Hindlimb muscle (tissue), 1 donor: ENCODE measurements at regions not wholly inside any gene's neighbourhood (a gene's known extent, or its start where the extent isn't known, plus 50 kb on each side); places are given as distances from the start of the nearest gene placed in this dataset.

Source experiments
- DNase-seq: peaks from one replicate; pipeline ENCODE4 v3.0.0-alpha.2; 2013

- DNase-seq, result no peak
Observed at GRCh38 chr10:59595593-59595992, 114.1 kb downstream of the SLC16A9 start.

GRCh38 chr10:59593768-59594167, 115.9 kb downstream of the SLC16A9 start:
- DNase-seq, result no peak

DNA sequence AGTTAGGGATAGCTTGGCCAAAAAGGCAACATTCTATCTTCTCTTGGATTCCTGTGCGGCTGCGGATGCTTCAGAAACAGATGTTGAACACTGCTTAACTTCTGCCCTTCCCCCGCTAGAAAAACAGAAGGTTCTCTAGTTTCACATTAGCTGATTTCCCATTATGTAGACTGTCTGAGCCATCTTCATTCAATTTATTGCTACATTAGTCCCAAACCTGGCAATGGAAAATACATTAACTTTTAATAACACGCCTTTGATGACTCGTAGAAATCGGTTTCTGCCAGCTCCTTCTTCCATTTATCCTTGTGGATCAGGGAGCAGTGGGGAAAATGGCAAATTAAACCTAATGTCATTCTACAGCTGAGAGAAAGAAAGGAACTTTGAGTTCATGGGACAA, 119.9 kb downstream of the SLC16A9 start:
- DNase-seq, result peak; percentile 64

- no peak for DNase-seq
Observed at GRCh38 chr10:59588791-59589190, 120.9 kb downstream of the SLC16A9 start.

DNA sequence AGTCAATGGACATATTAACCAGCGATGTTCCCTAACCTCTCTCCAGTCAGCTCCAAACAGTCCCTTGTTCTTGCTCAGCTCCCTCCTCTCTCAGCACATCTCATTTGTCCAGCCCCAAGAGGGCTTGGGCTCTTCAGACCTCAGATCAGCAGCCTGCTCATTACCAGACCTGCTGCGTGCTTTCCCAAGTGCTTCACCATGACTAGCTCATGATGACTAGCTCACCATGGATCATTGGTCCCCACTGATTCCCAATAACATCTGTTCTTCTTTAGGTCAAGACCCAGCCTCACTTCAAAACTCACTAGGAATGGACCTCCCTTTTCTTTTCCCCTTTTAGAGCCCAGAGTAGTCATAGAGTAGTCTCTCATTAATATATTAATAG, 121.9 kb downstream of the SLC16A9 start:
- DNase-seq, result no peak

GRCh38 chr10:59587083-59587755, 122.4 kb downstream of the SLC16A9 start:
- no peak for DNase-seq

GRCh38 chr10:59586407-59586891, 123.2 kb downstream of the SLC16A9 start:
- DNase-seq, result no peak

GRCh38 chr10:59585046-59585700, 124.5 kb downstream of the SLC16A9 start:
- DNase-seq, result no peak

GRCh38 chr10:59582780-59583179, 126.9 kb downstream of the SLC16A9 start:
- DNase-seq, result no peak

DNA sequence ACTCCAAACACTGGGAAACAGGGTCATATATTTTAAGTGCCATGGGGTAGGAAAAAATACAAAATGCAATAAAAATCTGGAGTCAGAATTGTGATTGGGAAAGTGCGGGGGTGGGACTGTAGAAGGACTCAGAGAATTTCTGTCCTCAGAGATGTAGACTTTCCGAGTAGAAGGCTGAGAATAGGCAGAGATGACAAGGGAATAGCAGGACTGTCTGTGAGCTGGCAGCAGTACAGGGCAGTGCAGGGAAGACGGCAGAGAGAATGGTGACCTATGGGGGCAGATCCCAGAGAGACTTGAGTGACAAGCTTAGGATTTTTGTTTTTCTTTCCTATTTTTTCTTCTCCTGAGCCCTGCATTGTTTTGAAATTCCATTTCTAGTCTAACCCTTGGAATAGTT, 127.6 kb downstream of the SLC16A9 start:
- no peak for DNase-seq

- peak; percentile 67 for DNase-seq
Observed at GRCh38 chr10:59580026-59580863, 129.4 kb downstream of the SLC16A9 start.

DNA sequence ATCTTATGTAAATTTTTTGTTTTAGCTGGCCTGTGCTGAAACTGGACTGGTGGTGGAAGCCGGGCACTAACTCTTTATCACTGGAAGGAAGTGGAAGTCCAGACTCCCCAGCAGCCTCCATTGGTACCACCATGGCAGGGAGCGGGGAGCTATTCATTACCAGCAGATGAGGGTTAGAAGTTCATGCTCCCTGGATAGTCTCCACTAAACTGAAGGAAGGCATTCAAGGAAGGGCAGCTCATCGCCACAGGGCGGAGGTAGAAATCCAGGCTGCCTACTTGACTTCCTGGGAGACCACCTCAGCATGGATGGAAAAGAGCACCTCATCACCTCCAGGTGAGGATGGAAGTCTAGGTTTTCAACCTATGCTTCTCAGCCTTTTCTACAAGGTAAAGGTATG, 130.9 kb downstream of the SLC16A9 start:
- no peak for DNase-seq

DNA sequence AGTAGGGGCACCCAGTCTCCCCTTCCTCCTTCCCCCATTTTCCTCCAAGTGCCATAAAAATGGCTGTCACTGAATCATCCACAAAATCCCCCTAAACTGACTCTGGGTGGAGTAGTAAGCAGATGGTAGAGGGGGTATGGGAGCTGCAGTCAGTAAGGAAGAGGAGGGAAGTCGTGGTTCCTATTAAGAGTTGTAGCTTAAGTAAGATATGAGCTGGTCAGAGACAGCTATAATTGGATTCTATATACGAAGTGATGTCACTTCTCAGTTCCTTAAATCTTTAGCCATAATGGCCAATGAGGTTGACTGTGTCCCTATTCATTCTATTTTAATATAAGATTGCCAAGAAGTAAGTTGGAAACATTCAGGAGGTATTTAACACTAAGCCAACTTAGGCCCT, 131.7 kb downstream of the SLC16A9 start:
- DNase-seq, result no peak

DNA sequence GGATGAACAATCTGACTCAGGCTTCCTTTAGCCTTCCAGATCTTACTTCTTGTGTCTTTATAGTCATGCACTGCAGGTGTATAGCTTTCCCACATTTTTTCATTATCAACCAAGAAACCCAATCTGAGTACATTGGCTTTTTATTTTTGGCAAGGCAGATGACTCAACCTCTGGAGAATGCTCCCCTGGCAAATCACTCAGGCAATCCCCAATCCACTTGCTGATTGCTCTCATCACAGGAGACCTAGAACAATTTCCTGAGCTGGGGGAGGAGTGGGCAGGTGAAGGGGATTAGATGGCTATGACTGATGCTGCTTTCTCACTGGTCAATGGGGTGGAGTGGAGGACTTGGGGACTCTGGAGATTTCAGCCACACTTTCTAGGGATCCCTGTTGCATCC, 134.4 kb downstream of the SLC16A9 start:
- no peak for DNase-seq

GRCh38 chr10:59563531-59563930, 146.1 kb downstream of the SLC16A9 start:
- DNase-seq, result no peak

DNA sequence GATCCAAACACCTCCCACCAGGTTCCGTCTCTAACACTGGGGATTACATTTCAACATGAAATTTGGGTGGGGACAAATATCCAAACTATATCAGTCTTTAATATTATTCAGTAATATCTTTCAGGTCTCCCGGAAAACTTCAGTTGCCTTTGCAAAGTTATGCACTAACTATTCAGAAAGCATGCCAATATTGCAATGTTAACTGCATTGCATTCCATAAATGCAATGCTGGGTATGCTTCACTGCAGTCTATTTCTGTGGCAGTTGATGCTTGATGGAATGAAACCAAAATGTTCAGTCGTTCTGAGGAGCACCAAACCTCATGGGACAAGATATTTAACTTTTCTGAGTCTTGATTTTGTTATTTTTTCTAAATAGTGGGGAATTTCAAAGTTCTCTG, 147.5 kb downstream of the SLC16A9 start:
- DNase-seq, result no peak

DNA sequence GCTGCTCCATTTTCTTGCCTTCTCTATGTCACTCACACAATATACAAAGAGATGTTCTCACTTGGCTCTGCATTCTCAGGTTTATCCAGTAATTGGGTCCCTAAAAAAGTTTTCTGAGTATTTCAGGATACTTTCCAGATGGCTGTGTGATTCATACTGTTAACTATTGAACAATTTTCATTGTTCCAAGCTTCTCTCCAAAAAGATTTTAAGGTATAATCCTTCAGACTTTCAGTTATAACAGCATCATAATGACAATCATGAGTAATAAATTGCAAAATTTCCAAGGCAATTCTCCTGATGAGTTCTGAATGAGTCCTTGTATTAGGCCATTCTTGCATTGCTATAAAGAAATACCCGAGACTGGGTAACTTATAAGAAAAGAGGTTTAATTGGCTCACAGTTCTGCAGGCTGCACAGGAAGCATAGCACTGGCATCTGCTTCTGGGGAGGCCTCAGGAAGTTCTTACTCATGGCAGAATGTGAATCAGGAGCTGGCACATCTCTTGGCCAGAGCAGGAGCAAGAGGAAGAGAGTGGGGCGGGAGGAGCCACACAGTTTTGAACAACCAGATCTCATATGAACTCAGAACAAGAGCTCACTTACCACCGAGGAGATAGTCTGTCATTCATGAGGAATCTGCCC, 148.1 kb downstream of the SLC16A9 start:
- peak; percentile 33 for DNase-seq

GRCh38 chr10:59560990-59561389, 148.7 kb downstream of the SLC16A9 start:
- DNase-seq, result no peak

DNA sequence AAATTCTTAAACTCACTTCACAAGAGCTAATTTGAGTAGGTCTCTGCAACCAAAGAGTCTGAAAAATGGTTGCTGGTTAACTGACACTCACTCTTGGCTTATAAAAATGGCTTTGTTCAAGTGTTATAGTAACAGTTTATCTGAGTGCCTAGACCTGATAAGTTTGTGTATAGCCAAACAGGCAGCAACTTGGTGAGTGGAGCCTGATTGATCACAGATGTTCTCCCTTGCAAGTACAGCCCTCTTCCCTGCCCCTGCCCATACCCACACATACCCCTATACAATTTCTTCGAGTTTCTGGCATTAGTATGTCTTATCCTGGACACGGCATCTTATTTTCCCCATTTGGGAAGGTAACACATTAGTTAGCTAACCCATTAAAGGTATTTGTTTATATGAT, 149.5 kb downstream of the SLC16A9 start:
- DNase-seq, result no peak

- DNase-seq, result no peak
Observed at GRCh38 chr10:59558066-59558465, 151.6 kb downstream of the SLC16A9 start.

DNA sequence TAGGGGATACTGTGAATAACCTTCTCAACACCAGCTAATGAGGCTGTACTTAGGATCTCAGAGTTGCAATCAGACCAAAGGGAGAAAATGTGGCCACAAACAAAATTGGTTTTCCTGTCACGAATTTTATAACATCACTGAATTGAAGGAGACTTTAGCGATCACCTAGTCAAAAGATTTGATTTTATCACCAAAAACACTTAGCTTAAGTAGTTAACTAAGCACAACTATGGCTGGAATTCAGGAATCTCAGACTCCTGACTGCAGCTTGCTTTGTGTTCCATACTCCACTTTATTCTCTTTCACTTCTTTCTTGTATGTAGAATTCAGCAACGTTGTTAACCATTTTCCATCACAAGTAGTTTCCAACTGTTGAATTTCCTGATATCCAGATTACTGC, 152.0 kb downstream of the SLC16A9 start:
- DNase-seq, result no peak

GRCh38 chr10:59557052-59557451, 152.6 kb downstream of the SLC16A9 start:
- DNase-seq, result no peak
